ENCODE measurements at regions not wholly inside any gene's neighbourhood (a gene's known extent, or its start where the extent isn't known, plus 50 kb on each side); places are given as distances from the start of the nearest gene placed in this dataset.
A peak's percentile ranks its signal among the peaks of the same experiment; 100 is the strongest.

DNA sequence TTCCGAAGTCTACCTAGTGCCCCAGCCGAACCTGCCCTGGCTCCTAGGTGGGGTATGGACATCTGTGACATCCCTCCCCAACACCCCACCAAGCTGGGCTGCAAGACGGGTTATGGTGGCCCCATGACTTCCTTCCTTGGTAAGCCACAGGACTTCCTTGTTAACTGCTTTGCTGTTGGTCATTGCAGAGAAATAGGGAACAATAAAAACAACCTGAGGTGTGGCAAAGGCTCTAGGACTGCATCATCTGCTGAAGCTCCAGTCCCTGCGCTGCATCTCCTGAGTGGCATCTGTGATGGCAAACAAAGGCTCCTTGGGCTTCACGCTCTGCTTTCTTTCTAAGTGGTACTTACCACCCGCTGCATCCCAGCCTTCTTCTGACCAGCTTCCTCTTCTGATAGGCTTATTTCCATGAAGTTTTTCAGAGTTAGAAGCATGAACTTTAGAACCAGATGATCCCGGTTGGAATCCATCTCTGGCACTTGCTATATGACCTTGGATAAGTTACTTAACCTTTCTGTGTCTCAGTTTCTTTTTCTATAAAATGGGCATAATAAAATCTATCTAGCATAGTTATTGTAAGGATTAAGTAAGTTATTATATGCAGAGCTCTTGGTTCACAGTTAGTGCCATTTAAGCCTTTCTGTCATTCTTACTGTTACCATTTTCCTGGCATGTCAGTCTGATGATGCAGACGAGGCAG lies 216.8 kb downstream of the RPS24 start:
- DNase-seq = peak; percentile 97

- DNase-seq = no peak
These were observed 217.3 kb downstream of the RPS24 start for GRCh38 chr10:78251016-78251385.

DNA sequence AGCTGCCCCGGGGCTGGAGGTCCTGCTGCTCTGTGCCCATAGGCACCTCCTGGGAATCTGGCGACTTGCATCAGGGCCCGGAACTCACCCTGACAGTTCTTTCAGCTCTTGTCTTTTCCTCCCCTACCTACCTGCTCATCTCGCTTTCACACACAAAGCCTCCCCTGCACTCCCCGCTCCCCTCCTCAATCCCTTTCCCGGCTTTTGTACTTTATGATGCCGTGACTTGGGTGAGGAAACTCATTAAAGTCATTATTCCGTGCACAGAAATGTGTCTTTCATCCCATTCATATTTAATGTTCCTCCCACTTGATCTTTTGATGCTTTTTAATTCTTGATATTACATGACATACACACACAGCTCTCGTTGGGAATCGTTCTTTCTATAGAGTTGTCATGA lies 218.6 kb downstream of the RPS24 start:
- no peak for DNase-seq

GRCh38 chr10:78253063-78253853 lies 219.6 kb downstream of the RPS24 start:
- no peak for DNase-seq

DNA sequence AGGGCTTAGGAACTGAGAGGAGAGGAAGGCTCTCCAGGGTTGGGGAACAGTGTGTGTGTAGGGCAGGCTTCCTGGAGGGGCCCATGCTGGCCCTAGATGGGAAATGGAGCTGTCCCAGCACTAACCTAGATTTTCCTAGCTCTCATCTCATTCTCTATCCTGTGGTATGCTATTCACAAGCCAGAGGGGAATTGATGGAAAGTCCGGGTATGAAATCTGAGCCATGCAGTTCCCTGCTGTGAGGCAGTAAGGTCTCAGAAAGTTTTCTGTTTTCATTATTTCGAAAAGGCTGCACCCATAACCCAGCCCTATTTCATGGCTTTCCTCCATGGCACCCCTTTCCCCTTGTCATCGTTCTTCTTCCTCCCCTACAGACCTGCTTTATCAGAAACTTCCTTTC lies 220.3 kb downstream of the RPS24 start:
- no peak for DNase-seq

- no peak for DNase-seq
These were observed 221.6 kb downstream of the RPS24 start for GRCh38 chr10:78255214-78255613.

DNA sequence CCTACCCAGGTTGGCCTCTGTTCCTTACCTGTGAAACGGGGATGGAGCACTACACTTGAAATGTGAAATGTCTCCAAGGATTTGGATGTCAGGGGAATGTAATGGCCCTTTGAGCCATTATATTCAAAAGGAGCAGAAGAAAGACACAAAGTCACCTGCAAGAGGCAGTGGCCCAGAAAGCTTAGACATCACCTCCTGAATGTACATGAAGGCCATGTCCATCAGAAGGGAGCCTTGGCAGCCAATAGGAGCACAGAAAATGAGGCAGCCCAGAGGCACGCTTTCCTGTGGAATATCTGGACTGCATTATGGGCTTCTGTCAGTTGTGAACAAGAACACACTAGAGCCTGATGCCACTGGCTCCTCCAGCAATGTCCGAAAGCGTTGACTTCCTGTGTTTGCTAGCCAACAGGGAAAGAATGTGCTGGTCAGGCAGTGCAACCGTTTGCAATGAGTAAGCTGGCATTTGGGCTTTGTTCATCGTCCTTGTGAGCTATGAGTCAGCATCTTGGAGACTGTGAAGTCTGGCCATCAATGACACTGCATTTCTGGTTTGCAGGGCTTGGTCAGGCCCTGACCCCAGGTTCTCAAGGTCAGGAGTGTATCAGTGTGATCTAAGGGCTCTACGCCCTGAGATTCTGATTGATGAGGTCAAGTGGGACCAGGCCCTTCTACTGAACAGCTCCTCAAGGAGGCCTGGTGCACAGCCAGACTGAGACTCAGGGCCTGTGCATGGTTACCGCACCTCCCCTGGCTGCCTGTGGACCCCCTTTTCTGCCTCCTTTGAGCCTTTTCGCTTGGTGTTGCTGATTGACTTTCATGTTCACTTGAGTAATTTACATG lies 222.4 kb downstream of the RPS24 start:
- peak; percentile 90 to 96 for DNase-seq

GRCh38 chr10:78258323-78259030 lies 224.8 kb downstream of the RPS24 start:
- DNase-seq = no peak

DNA sequence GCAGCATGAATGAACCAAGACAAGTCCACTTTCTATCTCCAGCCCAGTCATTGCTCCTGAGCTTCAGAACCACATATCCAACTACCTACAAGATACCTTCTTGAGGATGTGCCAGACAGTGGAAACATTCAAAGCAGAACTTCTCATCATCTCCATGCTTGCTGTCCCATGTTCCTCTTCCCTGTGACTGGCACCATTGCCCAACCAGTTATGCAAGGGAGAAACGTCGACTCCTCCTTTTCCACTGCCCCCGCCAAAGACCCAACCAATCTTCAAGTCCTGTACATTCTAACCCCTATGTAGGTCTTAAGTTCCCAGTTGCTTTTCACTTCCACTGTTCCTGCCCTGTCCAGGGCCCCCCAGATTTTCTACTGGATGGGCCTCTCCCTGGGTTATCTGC lies 225.7 kb downstream of the RPS24 start:
- peak; percentile 67 to 79 for DNase-seq

GRCh38 chr10:78260141-78260540 lies 226.5 kb downstream of the RPS24 start:
- no peak for DNase-seq

- no peak for DNase-seq
These were observed 227.0 kb downstream of the RPS24 start for GRCh38 chr10:78260680-78261079.

DNA sequence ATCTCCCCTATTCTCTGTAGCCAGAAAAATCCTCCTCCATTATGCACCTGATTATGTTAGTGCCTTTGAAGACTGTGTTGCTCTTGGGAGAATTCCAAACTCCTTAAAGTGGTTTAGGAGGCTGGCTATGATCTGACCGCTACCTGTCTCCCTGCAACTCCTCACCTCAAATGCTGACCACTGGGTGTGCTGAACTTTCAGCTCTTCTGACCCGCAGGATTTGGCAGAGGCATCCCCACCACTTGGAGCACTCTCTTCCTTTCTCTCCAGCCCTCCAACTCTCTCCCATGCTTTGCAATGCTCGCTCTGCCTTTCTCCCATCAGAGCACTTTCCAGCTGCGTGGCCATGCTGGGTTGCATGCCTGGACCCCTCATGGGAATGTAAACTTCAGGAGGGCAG lies 227.6 kb downstream of the RPS24 start:
- DNase-seq = no peak

DNA sequence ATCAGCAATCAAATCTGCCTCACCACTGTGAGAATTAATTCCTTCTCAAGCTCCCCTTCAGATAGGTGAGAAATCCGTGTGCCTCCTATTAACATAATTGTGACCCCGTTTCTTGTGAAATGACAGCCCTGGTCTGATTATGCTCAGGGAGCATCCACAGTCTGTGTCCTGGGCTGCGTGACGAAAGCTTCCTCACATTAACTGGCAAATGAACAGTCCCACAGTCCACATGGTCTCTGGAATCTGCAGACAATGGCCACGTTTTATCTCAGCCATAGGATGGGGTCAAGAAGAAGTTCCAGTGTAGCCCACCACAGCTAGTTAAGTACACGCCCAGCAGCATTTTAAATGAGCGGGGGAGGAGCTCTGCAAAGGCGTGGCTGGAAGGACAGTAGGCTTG lies 229.2 kb downstream of the RPS24 start:
- no peak for DNase-seq

DNA sequence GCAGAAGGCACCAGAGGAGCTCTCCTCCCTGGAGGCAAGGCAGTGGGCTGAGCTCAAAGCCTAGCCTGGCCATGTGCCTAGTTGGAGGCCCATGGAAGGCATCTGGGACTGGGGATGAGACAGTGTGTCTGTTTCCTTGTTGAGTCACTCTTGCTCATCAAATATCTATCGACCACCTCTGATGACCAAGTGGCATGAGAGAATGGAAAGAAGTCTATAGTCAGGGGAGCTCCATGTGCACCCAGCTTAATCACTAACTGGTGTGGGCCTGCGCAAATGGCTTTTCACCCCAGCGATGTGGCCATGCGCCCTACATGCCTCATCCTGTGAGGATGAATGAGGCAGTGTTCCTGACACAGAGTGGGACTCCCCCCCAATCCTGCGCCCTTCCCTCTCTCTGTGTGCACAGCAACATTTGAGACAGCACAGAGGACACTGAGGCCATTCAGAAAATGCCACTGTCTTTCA lies 229.9 kb downstream of the RPS24 start:
- DNase-seq = no peak

DNA sequence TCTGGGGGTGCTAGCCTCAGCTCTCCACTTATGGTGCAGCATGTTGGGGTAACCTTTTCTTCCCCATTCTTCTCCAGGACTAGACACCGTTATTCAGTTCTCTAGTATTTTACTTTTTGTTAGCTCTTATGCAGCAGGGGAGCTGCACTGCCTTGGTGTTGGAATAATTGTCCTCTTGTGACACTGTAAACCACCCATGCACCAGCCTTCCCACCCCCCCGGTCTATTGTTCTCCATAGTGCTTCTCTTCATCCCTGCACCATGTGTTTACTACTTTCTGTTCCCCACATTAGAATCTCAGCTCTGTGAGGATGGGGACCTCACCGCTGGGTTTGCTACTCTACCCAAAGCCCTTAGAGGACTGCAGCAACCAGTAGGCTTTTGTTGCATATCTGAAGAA lies 230.7 kb downstream of the RPS24 start:
- DNase-seq = no peak

- no peak for DNase-seq
These were observed 233.2 kb downstream of the RPS24 start for GRCh38 chr10:78266741-78267469.

GRCh38 chr10:78267598-78267997 lies 233.9 kb downstream of the RPS24 start:
- no peak for DNase-seq

DNA sequence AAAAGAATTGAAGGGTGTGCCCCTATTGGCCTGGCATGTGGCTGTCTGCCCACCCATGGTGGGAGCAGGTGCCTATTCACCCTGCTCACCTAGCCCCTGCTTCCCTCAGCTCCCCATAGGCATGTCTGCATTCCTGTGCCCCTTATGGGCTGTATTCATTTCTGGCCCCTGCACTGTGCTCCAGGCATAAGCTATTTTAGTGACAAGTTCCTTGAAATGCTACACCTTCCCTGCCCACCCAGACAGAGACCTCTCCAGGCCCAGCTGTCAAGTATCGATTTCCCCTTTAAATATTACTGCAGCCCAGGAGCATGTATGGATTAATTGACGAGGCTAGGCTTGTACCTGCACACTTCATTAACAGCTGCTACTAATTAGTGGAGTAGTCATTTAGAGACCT lies 235.4 kb downstream of the RPS24 start:
- no peak for DNase-seq

- DNase-seq = no peak
These were observed 238.7 kb downstream of the RPS24 start for GRCh38 chr10:78272329-78272728.

DNA sequence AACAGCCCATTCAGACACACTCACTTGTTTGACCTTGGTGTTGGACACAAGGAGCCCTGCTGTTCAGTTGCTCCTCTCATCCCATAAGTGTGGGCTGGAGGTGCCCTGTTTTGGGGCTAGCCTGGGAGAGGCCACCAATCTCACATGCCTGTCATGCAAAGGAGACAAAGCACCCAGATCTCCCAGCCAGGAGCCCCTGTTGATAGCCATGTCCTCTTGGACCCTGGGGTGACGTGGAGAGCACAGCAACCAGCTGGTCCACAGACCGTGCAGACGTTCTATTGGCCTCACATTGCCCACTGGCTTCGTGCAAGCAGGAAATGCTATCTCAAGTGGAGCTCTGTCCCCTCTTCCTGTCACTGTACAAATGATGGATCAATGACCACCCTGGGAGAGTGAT lies 240.8 kb downstream of the RPS24 start:
- DNase-seq = no peak

DNA sequence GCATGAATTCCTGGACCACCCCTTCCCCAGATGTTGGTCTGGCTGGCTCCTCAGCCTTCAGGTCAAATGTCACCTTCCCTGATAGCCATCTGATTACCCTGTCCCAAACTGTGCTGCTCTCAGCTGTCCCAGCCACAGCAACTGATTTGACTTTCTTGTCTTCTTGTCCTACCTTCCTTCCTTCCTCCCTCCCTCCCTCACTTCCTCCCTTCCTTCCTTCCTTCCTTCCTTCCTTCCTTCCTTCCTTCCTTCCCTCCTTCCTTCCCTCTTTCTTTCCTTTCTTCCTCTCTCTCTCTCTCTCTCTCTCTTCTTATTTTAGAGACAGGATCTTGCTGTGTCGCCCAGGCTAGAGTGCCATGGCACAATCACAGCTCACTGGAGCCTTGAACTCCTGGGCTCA lies 242.5 kb downstream of the RPS24 start:
- DNase-seq = no peak

Data from AML-193 (cell line).